Nephron (organoid): ENCODE measurements at regions not wholly inside any gene's neighbourhood (a gene's known extent, or its start where the extent isn't known, plus 50 kb on each side); places are given as distances from the start of the nearest gene placed in this dataset.
A peak's percentile ranks its signal among the peaks of the same experiment; 100 is the strongest.

ENCODE experiments used
- H3K27ac Mint-ChIP-seq, 3 experiments: 2 replicates each; pipeline ENCODE4 v1.8.0; 2020; ENCODE audit warnings: mixed read lengths in 3 of 3, mild to moderate bottlenecking in 2 of 3, moderate library complexity in 1 of 3
- H3K27me3 Mint-ChIP-seq: 2 replicates; pipeline ENCODE4 v1.8.0; 2021; ENCODE audit warnings: low read depth, mild to moderate bottlenecking, moderate library complexity, mixed read lengths
- H3K36me3 Mint-ChIP-seq: 2 replicates; pipeline ENCODE4 v1.8.0; 2020; ENCODE audit warnings: low read depth, mixed read lengths
- H3K4me1 Mint-ChIP-seq: 2 replicates; pipeline ENCODE4 v1.8.0; 2020; ENCODE audit warnings: mixed read lengths
- H3K4me3 Mint-ChIP-seq, 3 experiments: 2 replicates each; pipeline ENCODE4 v1.8.0; 2020; ENCODE audit warnings: mild to moderate bottlenecking in 3 of 3, mixed read lengths in 3 of 3, moderate library complexity in 2 of 3
- H3K9me3 Mint-ChIP-seq: 2 replicates; pipeline ENCODE4 v1.8.0; 2020; ENCODE audit warnings: mixed read lengths
- TF ChIP-seq, protein P1 (sequence below), 3 experiments: fragments of 200-600 bp; sonication (generic); IDR thresholded peaks; one replicate each; pipeline ENCODE4 v1.5.0; 2021; ENCODE audit warnings: antibody characterized with exemption in 3 of 3; ENCODE audit not compliant: unreplicated experiment in 3 of 3

DNA sequence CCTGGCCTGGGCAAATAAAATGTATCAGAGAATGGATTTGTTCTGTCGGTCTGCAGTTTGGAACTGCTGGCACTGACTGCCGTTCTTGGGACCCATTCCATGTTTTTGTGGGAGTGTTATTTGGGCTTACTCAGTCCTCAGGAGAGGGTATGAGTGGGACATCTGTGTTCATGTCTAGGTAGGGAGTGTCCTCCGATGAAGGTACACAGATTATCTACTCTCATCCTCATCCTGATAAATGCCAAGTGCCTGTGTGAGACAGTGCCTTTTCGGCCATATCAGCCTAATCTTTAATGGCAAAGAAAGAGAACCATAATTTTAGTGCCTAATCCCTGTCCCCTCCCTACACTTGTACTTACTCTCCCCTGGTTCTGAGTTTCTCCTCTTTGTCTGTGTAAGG, 409.4 kb downstream of the REEP3 start:
- no peaks in the 10 kb centered on the region for H3K36me3 Mint-ChIP-seq
- H3K27ac Mint-ChIP-seq, result no peak overlapping the region
- H3K4me1 Mint-ChIP-seq, result no peaks in the 10 kb centered on the region
- no peak overlapping the region for H3K4me3 Mint-ChIP-seq
- no peaks in the 10 kb centered on the region for H3K9me3 Mint-ChIP-seq
- H3K27me3 Mint-ChIP-seq, result no peaks in the 10 kb centered on the region
- TF ChIP-seq, protein P1, sequence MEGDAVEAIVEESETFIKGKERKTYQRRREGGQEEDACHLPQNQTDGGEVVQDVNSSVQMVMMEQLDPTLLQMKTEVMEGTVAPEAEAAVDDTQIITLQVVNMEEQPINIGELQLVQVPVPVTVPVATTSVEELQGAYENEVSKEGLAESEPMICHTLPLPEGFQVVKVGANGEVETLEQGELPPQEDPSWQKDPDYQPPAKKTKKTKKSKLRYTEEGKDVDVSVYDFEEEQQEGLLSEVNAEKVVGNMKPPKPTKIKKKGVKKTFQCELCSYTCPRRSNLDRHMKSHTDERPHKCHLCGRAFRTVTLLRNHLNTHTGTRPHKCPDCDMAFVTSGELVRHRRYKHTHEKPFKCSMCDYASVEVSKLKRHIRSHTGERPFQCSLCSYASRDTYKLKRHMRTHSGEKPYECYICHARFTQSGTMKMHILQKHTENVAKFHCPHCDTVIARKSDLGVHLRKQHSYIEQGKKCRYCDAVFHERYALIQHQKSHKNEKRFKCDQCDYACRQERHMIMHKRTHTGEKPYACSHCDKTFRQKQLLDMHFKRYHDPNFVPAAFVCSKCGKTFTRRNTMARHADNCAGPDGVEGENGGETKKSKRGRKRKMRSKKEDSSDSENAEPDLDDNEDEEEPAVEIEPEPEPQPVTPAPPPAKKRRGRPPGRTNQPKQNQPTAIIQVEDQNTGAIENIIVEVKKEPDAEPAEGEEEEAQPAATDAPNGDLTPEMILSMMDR (IDR thresholded peaks at IDR 0.05; ENCODE audit: unreplicated experiment in 3 of 3), result no peak

DNA sequence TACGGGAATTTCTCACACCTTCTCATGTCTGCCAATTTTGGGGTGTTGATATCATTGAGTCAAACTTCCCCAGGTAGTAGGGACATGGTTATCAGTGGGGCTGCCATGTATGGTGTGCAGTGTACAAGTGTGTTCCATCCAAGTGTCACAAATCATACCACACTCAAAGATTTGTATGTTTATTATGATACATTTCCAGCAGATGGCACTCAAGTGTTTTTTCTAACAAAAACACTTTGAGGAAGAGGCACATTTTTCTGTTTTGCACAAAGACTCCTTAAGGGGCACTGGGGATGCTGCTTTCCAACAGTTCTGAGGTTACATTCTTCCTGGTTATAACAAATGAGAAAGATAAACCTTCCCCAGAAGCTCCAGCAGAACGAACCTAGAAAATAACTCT, 414.5 kb downstream of the REEP3 start:
- Mint-ChIP-seq H3K9me3 (no peaks in the 10 kb centered on the region), H3K27ac (no peak overlapping the region), H3K4me3 (no peak overlapping the region), H3K36me3 (no peaks in the 10 kb centered on the region), H3K27me3 (no peaks in the 10 kb centered on the region), H3K4me1 (no peaks in the 10 kb centered on the region)
- TF ChIP-seq, protein P1 (IDR thresholded peaks at IDR 0.05; ENCODE audit: unreplicated experiment in 3 of 3), result peak in 1 of 3 experiments; percentile 27

DNA sequence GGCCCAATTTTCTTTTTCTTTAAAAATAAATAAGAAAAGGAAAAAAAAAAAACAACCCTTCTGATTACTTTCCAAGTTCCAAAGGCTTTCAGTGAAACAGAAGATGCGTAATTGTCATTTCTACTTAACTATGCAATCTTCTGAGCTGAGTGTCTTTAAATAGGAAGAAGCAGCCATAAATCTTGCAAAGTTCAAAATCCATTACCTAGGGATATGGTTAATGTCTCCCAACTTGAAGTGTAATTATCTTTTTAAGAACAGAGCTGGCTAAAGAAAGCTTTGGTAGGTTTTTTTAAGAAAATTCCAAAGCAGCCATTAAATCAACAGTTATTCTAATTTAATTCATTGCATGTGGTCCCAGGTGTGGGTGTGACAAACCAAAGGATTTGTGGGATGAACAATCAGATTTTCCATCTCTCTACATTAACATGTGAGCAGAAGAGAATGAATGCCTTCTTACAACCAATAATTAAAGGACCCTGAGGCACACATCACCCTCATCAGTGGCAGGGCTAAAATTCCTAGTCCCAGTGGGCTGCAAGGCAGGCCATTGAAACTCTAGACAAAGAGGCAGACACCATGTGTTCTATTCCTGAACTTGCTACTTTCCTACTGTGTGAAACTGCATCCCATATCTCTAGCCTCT, 419.2 kb downstream of the REEP3 start:
- Mint-ChIP-seq H3K4me1 (no peaks in the 10 kb centered on the region), H3K36me3 (no peaks in the 10 kb centered on the region), H3K4me3 (no peak overlapping the region), H3K27me3 (no peaks in the 10 kb centered on the region), H3K9me3 (no peaks in the 10 kb centered on the region), H3K27ac (no peak overlapping the region)
- TF ChIP-seq, protein P1 (IDR thresholded peaks at IDR 0.05; ENCODE audit: unreplicated experiment in 3 of 3), result no peak

DNA sequence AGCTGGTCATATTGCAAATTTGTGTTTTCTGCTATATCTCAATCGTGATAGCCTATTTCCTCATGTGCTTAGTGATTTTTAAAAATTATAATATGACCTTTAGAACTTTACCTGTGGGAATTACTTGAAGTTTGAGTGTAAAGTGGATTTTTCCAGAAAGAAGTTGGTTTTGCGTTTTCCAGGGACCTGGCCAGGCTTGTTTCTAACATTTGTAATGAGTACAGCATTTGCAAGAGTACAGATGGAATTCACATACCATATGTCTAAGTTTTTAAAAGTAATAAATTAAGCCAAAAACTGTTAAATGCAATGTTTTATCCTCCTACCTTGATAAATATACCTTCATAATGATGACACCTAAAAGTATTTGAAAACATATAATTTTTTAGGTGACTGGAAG, 443.2 kb downstream of the REEP3 start:
- TF ChIP-seq, protein P1 (IDR thresholded peaks at IDR 0.05; ENCODE audit: unreplicated experiment in 3 of 3), result no peak
- Mint-ChIP-seq H3K27ac (no peak overlapping the region), H3K36me3 (no peaks in the 10 kb centered on the region), H3K4me3 (no peak overlapping the region), H3K9me3 (peaks cover 11% of the 10 kb centered on the region), H3K27me3 (peaks cover under 1% of the 10 kb centered on the region), H3K4me1 (no peaks in the 10 kb centered on the region)

- no peaks in the 10 kb centered on the region for H3K4me1 Mint-ChIP-seq
- peaks cover 10% of the 10 kb centered on the region for H3K9me3 Mint-ChIP-seq
- no peak overlapping the region for H3K4me3 Mint-ChIP-seq
- H3K27ac Mint-ChIP-seq, result no peak overlapping the region
- H3K27me3 Mint-ChIP-seq, result no peaks in the 10 kb centered on the region
- TF ChIP-seq, protein P1 (IDR thresholded peaks at IDR 0.05; ENCODE audit: unreplicated experiment in 3 of 3), result no peak
- H3K36me3 Mint-ChIP-seq, result no peaks in the 10 kb centered on the region
Measured at GRCh38 chr10:63965846-63966245, 444.6 kb downstream of the REEP3 start.
